HUES6 (cell line): ENCODE measurements at regions not wholly inside any gene's neighbourhood (a gene's known extent, or its start where the extent isn't known, plus 50 kb on each side); places are given as distances from the start of the nearest gene placed in this dataset.

Experiments
- H3K27ac ChIP-seq: 2 replicates; pipeline ENCODE4 v1.7.0; 2013; ENCODE audit warnings: low read depth, mild to moderate bottlenecking, low read length, inconsistent platforms
- H3K27me3 ChIP-seq: 2 replicates; pipeline ENCODE4 v1.6.1; 2013; ENCODE audit warnings: low read length; ENCODE audit not compliant: control insufficient read depth, insufficient read depth
- H3K36me3 ChIP-seq: 2 replicates; pipeline ENCODE4 v1.6.1; 2013; ENCODE audit warnings: low read length; ENCODE audit not compliant: control insufficient read depth, insufficient read depth
- H3K4me1 ChIP-seq: 2 replicates; pipeline ENCODE4 v1.6.1; 2013; ENCODE audit warnings: low read length; ENCODE audit not compliant: control insufficient read depth, insufficient read depth
- H3K4me3 ChIP-seq: 2 replicates; pipeline ENCODE4 v1.5.1; 2013; ENCODE audit warnings: low read depth, low read length
- H3K9ac ChIP-seq: one replicate; pipeline ENCODE4 v1.6.1; 2013; ENCODE audit warnings: mild to moderate bottlenecking, low read length
- H3K9me3 ChIP-seq: 2 replicates; pipeline ENCODE4 v1.6.1; 2013; ENCODE audit warnings: low read depth, low read length; ENCODE audit not compliant: control insufficient read depth, insufficient read depth

DNA sequence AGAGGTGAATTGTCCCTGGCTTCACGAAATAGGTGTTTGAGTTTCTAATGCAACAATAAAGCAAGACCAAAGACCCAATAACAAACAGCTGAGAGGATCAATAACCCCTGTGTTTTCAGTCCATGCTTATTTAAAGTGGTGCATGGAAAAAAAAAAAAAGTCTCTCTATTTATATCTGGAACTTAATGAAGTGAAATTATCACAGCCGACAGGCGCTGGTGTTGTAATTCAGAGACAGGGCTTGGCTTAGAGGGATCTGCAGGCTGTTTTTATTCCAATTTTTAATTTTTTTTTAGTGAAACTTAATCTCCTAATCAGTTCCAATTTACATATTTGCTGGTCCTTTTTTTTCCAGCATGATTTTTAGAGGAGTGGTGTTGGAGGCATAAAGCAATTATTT is 858.2 kb upstream of the SOX9 start:
- H3K36me3 ChIP-seq = no peaks in the 10 kb centered on the region
- no peak overlapping the region for H3K9ac ChIP-seq
- no peak overlapping the region for H3K27ac ChIP-seq
- H3K27me3 ChIP-seq = no peaks in the 10 kb centered on the region
- H3K4me1 ChIP-seq = no peaks in the 10 kb centered on the region
- no peak overlapping the region for H3K4me3 ChIP-seq
- peaks cover 7% of the 10 kb centered on the region for H3K9me3 ChIP-seq

GRCh38 chr17:71267668-71268067 is 853.2 kb upstream of the SOX9 start:
- Histone ChIP-seq H3K4me1 (no peaks in the 10 kb centered on the region), H3K4me3 (no peak overlapping the region)

DNA sequence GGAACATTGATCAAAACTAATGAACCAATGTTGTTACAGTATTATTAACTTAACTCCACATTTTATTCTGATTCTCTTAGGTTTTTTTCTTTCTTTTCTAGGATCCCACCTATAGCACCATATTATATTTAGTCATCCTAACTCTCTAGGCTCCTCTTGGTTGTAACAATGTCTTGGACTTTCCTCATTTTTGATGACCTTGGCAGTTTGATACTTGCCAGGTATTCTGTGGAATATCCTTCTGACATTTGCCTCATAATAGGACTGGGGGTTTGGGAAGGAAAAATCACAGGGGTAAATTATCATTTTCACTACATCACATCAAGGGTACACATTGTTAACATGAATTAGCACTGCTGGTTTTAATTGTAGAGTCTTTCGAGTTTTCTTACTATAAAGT is 851.6 kb upstream of the SOX9 start:
- Histone ChIP-seq H3K9me3 (peaks cover 10% of the 10 kb centered on the region), H3K27me3 (no peaks in the 10 kb centered on the region), H3K4me1 (no peaks in the 10 kb centered on the region), H3K27ac (no peak overlapping the region), H3K4me3 (no peak overlapping the region), H3K36me3 (no peaks in the 10 kb centered on the region), H3K9ac (no peak overlapping the region)

More at GRCh38 chr17:71267668-71268067, 853.2 kb upstream of the SOX9 start:
- Histone ChIP-seq H3K9me3 (peaks cover 10% of the 10 kb centered on the region), H3K27ac (no peak overlapping the region), H3K36me3 (no peaks in the 10 kb centered on the region), H3K9ac (no peak overlapping the region), H3K27me3 (no peaks in the 10 kb centered on the region)

DNA sequence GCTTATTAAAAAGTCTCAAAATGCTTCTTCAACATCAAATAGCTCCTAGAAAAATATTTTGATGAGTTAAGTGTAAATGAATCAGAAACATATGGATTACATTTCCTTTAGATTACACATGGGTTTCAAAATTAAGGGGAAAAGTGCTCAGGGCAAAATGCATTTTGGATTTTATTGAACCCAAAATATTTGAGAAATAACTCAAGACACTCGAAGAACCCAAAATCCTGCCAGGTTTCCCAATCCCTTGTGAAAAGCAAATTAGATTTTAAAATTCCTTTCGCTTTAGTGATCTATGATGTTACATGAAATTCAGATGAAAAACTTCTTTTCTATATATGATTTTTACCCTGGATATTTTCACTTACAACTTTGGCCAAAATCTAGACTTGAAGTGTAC is 847.4 kb upstream of the SOX9 start:
- H3K9me3 ChIP-seq = no peaks in the 10 kb centered on the region
- no peak overlapping the region for H3K4me3 ChIP-seq
- H3K27ac ChIP-seq = no peak overlapping the region
- no peaks in the 10 kb centered on the region for H3K36me3 ChIP-seq
- H3K4me1 ChIP-seq = no peaks in the 10 kb centered on the region
- H3K9ac ChIP-seq = no peak overlapping the region
- H3K27me3 ChIP-seq = no peaks in the 10 kb centered on the region

DNA sequence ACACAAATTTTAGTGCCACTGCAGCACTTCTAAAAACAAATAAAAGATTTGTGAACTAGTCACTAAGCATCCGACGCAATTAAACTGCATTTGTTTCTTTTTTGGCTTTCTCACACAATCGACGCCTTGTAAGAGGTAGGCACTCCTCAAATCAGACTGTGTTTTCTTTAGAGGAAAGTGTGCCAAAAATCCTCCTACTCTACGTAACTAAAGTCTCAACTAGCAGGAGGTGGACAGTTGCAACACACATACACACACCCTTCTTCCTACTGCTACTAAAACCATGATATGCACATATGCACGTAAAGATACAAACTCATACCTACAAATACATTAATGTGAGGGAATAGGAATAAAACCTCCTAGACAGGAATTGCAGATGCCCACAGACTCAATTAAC is 844.7 kb upstream of the SOX9 start:
- Histone ChIP-seq H3K4me1 (no peaks in the 10 kb centered on the region), H3K9ac (no peak overlapping the region), H3K36me3 (no peaks in the 10 kb centered on the region), H3K27ac (no peak overlapping the region), H3K27me3 (no peaks in the 10 kb centered on the region), H3K9me3 (no peaks in the 10 kb centered on the region), H3K4me3 (no peak overlapping the region)

DNA sequence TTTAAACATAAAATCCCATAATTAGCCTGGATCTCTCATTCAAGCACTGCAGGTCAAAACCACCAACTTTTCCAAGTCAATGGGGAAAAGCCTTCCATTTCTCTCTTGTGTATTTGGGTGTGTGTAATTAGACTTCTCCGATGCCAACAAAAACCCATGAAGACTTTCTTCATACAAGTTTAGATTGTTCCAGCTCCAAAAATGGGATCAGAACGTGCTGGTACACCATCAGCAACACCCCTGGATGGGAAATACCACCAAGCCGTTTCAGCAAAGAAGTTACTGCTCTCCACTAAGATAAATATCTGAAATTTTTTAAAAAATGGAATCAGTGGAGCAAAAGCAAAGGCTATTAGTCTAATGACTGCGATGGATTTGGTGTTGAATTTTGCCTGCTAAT is 837.3 kb upstream of the SOX9 start:
- Histone ChIP-seq H3K27me3 (peaks cover 45% of the 10 kb centered on the region), H3K9ac (no peak overlapping the region), H3K9me3 (no peaks in the 10 kb centered on the region), H3K4me3 (no peak overlapping the region), H3K36me3 (no peaks in the 10 kb centered on the region), H3K4me1 (peaks cover 11% of the 10 kb centered on the region), H3K27ac (no peak overlapping the region)

GRCh38 chr17:71284032-71284755 is 836.6 kb upstream of the SOX9 start:
- no peak overlapping the region for H3K27ac ChIP-seq
- H3K27me3 ChIP-seq = peaks cover 50% of the 10 kb centered on the region
- peaks cover 11% of the 10 kb centered on the region for H3K4me1 ChIP-seq
- H3K9ac ChIP-seq = no peak overlapping the region
- H3K4me3 ChIP-seq = no peak overlapping the region
- no peaks in the 10 kb centered on the region for H3K36me3 ChIP-seq
- no peaks in the 10 kb centered on the region for H3K9me3 ChIP-seq

GRCh38 chr17:71286625-71287024 is 834.2 kb upstream of the SOX9 start:
- H3K27ac ChIP-seq = no peak overlapping the region
- H3K4me3 ChIP-seq = no peak overlapping the region
- H3K4me1 ChIP-seq = peaks cover 11% of the 10 kb centered on the region
- H3K27me3 ChIP-seq = peaks cover 65% of the 10 kb centered on the region
- no peak overlapping the region for H3K9ac ChIP-seq
- H3K36me3 ChIP-seq = no peaks in the 10 kb centered on the region
- H3K9me3 ChIP-seq = no peaks in the 10 kb centered on the region

GRCh38 chr17:71287071-71287823 is 833.6 kb upstream of the SOX9 start:
- no peaks in the 10 kb centered on the region for H3K9me3 ChIP-seq
- H3K27ac ChIP-seq = no peak overlapping the region
- H3K4me3 ChIP-seq = peak overlapping the region; percentile 5; the same call in 1 of the 2 replicates
- H3K36me3 ChIP-seq = no peaks in the 10 kb centered on the region
- peaks cover 65% of the 10 kb centered on the region for H3K27me3 ChIP-seq
- H3K9ac ChIP-seq = no peak overlapping the region
- H3K4me1 ChIP-seq = peaks cover 11% of the 10 kb centered on the region

GRCh38 chr17:71292006-71292405 is 828.8 kb upstream of the SOX9 start:
- H3K9me3 ChIP-seq = 0 out of 2 replicates have a peak, but pooled peaks cover 2% of the 10 kb centered on the region
- H3K9ac ChIP-seq = no peak overlapping the region
- no peaks in the 10 kb centered on the region for H3K36me3 ChIP-seq
- H3K4me3 ChIP-seq = no peak overlapping the region
- H3K27ac ChIP-seq = no peak overlapping the region
- peaks cover 10% of the 10 kb centered on the region for H3K4me1 ChIP-seq
- H3K27me3 ChIP-seq = peaks cover 31% of the 10 kb centered on the region

DNA sequence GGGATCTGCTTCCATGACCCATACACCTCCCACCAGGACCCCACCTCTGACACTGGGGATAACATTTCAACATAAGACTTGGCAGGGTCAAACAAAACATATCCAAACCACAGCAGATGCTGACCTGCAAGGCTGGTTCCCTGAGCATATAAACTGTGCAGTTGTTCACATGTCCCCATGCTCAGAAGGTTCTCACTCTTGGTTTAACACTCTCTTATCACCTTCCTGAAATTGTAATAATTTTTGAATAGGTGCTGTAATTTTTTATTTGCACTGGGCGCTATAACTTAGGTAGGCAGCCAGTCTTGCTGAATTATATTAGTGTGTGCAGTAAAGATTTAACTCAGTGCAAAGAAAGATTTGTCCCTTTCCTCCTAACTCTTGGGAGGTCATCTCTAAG is 824.8 kb upstream of the SOX9 start:
- Histone ChIP-seq H3K9ac (no peak overlapping the region), H3K36me3 (no peaks in the 10 kb centered on the region), H3K27ac (no peak overlapping the region), H3K4me1 (no peaks in the 10 kb centered on the region; the same call in 1 of the 2 replicates), H3K9me3 (0 out of 2 replicates have a peak, but pooled peaks cover 2% of the 10 kb centered on the region), H3K27me3 (no peaks in the 10 kb centered on the region), H3K4me3 (no peak overlapping the region)
